GM12878 (cell line): ENCODE measurements at regions not wholly inside any gene's neighbourhood (a gene's known extent, or its start where the extent isn't known, plus 50 kb on each side); places are given as distances from the start of the nearest gene placed in this dataset.

ENCODE experiments used
- ATAC-seq: fragments of 200-7000 bp; cut with Tn5 transposase; 3 replicates; pipeline ENCODE4 v1.9.1; 2020; ENCODE audit warnings: mild to moderate bottlenecking, moderate library complexity
- BruUV-seq: library from RNA; stranded (reverse); fragments of 400-500 nt; replicated peaks from 2 replicates; lab custom pipeline; 2021; lab: Mats Ljungman, UMichigan
- CTCF ChIA-PET: fragments of 300-600 bp; sonication (Branson Sonifier 250); formaldehyde crosslinking; extraction: SDS; loops from one replicate; lab custom pipeline; 2021; ENCODE audit warnings: inconsistent platforms; lab: Yijun Ruan, JAX
- POLR2A ChIA-PET: fragments of 350-600 bp; formaldehyde crosslinking; extraction: SDS; loops from one replicate; lab custom pipeline; 2021; ENCODE audit warnings: inconsistent platforms; lab: Charles Lee
- RAD21 ChIA-PET: fragments of 300-600 bp; sonication (Branson Sonifier 250); formaldehyde crosslinking; loops from one replicate; lab custom pipeline; 2023; ENCODE audit warnings: antibody characterized with exemption; ENCODE audit not compliant: unreplicated experiment; lab: Charles Lee
- SMC1A ChIA-PET: fragments of 300-600 bp; sonication (Branson Sonifier 250); formaldehyde crosslinking; loops from one replicate; lab custom pipeline; 2023; ENCODE audit not compliant: unreplicated experiment, uncharacterized antibody; lab: Charles Lee
- DNase-seq: peaks from one replicate; pipeline ENCODE4 v3.0.0-alpha.2; 2011; ENCODE audit warnings: low read depth, low spot score
- FAIRE-seq: peaks from 3 replicates; lab custom pipeline; 2011; peaks lifted over from hg19 to GRCh38; lab: Jason Lieb, UNC
- H2AFZ ChIP-seq: 2 replicates; pipeline ENCODE4 v1.6.0; 2011; ENCODE audit warnings: low read depth, low read length, control low read depth; ENCODE audit not compliant: control insufficient read depth
- H3K27ac ChIP-seq: 2 replicates; pipeline ENCODE4 v1.5.1; 2011; ENCODE audit warnings: control low read depth; ENCODE audit not compliant: control insufficient read depth, insufficient read depth
- H3K27me3 ChIP-seq, 2 experiments: replicated peaks in 1 of 2; 2 replicates each; pipeline versions ENCODE4 v1.6.0 to v1.6.1; 2011; ENCODE audit warnings: low read length in 1 of 2; ENCODE audit not compliant: control insufficient read depth in 2 of 2, insufficient read depth in 2 of 2
- H3K36me3 ChIP-seq, 2 experiments: 2 replicates each; pipeline ENCODE4 v1.5.1; 2011; ENCODE audit warnings: low read length in 1 of 2; ENCODE audit not compliant: control insufficient read depth in 2 of 2, insufficient read depth in 2 of 2
- H3K4me1 ChIP-seq: 2 replicates; pipeline ENCODE4 v1.6.1; 2011; ENCODE audit warnings: mild to moderate bottlenecking, low read length, moderate library complexity, mixed read lengths; ENCODE audit not compliant: control insufficient read depth, insufficient read depth
- H3K4me2 ChIP-seq: 2 replicates; pipeline ENCODE4 v1.6.0; 2011; ENCODE audit warnings: control low read depth; ENCODE audit not compliant: control insufficient read depth, insufficient read depth
- H3K4me3 ChIP-seq: fragments of 200-600 bp; sonication (generic); 2 replicates; pipeline ENCODE4 v1.5.1; 2016
- H3K79me2 ChIP-seq: 2 replicates; pipeline ENCODE4 v1.6.0; 2011; ENCODE audit warnings: low read length; ENCODE audit not compliant: control insufficient read depth, insufficient read depth
- H3K9ac ChIP-seq: 2 replicates; pipeline ENCODE4 v1.8.0; 2011; ENCODE audit warnings: low read length, control low read depth, mixed read lengths; ENCODE audit not compliant: control insufficient read depth, insufficient read depth
- H3K9me3 ChIP-seq: replicated peaks from 3 replicates; pipeline ENCODE4 v1.5.1; 2011; ENCODE audit warnings: mild to moderate bottlenecking, low read length; ENCODE audit not compliant: control insufficient read depth, insufficient read depth
- H4K20me1 ChIP-seq: 2 replicates; pipeline ENCODE4 v1.6.0; 2011; ENCODE audit not compliant: control insufficient read depth, insufficient read depth
- DPF2 ChIP-seq: fragments of 450-650 bp; IDR thresholded peaks from 2 replicates; pipeline ENCODE4 v1.6.1; 2017; ENCODE audit warnings: mild to moderate bottlenecking
- EGR1 ChIP-seq, 2 experiments: IDR thresholded peaks; 1 replicate in 1 of 2; 2 replicates in 1 of 2; pipeline ENCODE4 v1.6.1; 2011 to 2012; ENCODE audit warnings: low read depth in 2 of 2, low read length in 2 of 2, borderline replicate concordance in 1 of 2, mild to moderate bottlenecking in 1 of 2, moderate library complexity in 1 of 2
- FOXM1 ChIP-seq: IDR thresholded peaks from 2 replicates; pipeline ENCODE4 v1.6.1; 2012; ENCODE audit warnings: low read depth, mild to moderate bottlenecking, inconsistent platforms, low read length, moderate library complexity
- KLF5 ChIP-seq: fragments of 450-650 bp; IDR thresholded peaks from 2 replicates; pipeline ENCODE4 v1.6.1; 2014; ENCODE audit warnings: mild to moderate bottlenecking; ENCODE audit not compliant: partially characterized antibody
- MAX ChIP-seq: IDR thresholded peaks from 2 replicates; pipeline ENCODE4 v1.6.1; 2012; ENCODE audit warnings: low read depth, low read length, improper control_type of control experiment
- MYC ChIP-seq: IDR thresholded peaks from 2 replicates; pipeline ENCODE4 v1.6.1; 2011; ENCODE audit warnings: mild to moderate bottlenecking, low read length, moderate library complexity, inconsistent platforms; ENCODE audit not compliant: insufficient read depth, insufficient replicate concordance, insufficient read length, severe bottlenecking
- NFIC ChIP-seq: IDR thresholded peaks from 2 replicates; pipeline ENCODE4 v1.6.1; 2012; ENCODE audit warnings: low read depth, mild to moderate bottlenecking, inconsistent platforms, low read length, moderate library complexity
- NR2C1 ChIP-seq: fragments of 450-650 bp; IDR thresholded peaks from 2 replicates; pipeline ENCODE4 v1.6.1; 2017; ENCODE audit warnings: antibody characterized with exemption, mild to moderate bottlenecking, moderate library complexity
- PAX8 ChIP-seq: fragments of 450-650 bp; IDR thresholded peaks from 2 replicates; pipeline ENCODE4 v1.6.1; 2017; ENCODE audit warnings: mild to moderate bottlenecking, moderate library complexity
- POLR2AphosphoS5 ChIP-seq: IDR thresholded peaks from 2 replicates; pipeline ENCODE4 v1.6.1; 2011; ENCODE audit warnings: mild to moderate bottlenecking, low read length, inconsistent platforms
- RB1 ChIP-seq: fragments of 450-650 bp; formaldehyde crosslinking; IDR thresholded peaks from 2 replicates; pipeline ENCODE4 v1.6.1; 2017; ENCODE audit warnings: mild to moderate bottlenecking, borderline replicate concordance
- SMC3 ChIP-seq: IDR thresholded peaks from 2 replicates; pipeline ENCODE4 v1.6.1; 2011; ENCODE audit warnings: low read length, improper control_type of control experiment, borderline replicate concordance
- SP1 ChIP-seq: IDR thresholded peaks from one replicate; pipeline ENCODE4 v1.6.1; 2011; ENCODE audit warnings: low read depth, low read length
- STAT3 ChIP-seq: IDR thresholded peaks from 2 replicates; pipeline ENCODE4 v1.6.1; 2011; ENCODE audit warnings: low read depth, low read length, improper control_type of control experiment
- ZNF274 ChIP-seq: IDR thresholded peaks from one replicate; pipeline ENCODE4 v1.8.0; 2011; ENCODE audit not compliant: insufficient read length, insufficient read depth
- ZNF384 ChIP-seq: IDR thresholded peaks from 2 replicates; pipeline ENCODE4 v1.6.1; 2012; ENCODE audit warnings: low read depth, mild to moderate bottlenecking, low read length, improper control_type of control experiment, borderline replicate concordance
- WGBS: methylation state at CpG from one replicate; pipeline ENCODE4 v1.1.6; 2016; ENCODE audit warnings: low lambda C conversion rate; ENCODE audit not compliant: insufficient replicate concordance, insufficient coverage; ENCODE audit errors: missing lambda C conversion rate; 5-methylcytosine and 5-hydroxymethylcytosine counted together
- in situ Hi-C: fragments of 300-500 bp; cut with MboI; formaldehyde crosslinking; loops from 9 replicates; pipeline ENCODE4 v1.14.3; 2018; ENCODE audit warnings: mixed read lengths
- intact Hi-C: fragments of 100-400 bp; cut with micrococcal nuclease; formaldehyde crosslinking; loops from one replicate; pipeline ENCODE4 v1.14.2; 2022; ENCODE audit not compliant: unreplicated experiment
- TF ChIP-seq, protein P1 (sequence below): fragments of 450-650 bp; IDR thresholded peaks from 2 replicates; pipeline ENCODE4 v1.6.1; 2017; ENCODE audit warnings: mild to moderate bottlenecking, low read depth, inconsistent platforms; ENCODE audit not compliant: poor library complexity, severe bottlenecking
- TF ChIP-seq, protein P2 (sequence below): fragments of 450-650 bp; IDR thresholded peaks from 2 replicates; pipeline ENCODE4 v1.6.1; 2017; ENCODE audit warnings: mild to moderate bottlenecking

- in situ Hi-C loops: no loop called here
These were observed 252.3 kb upstream of the PRR20A start for GRCh38 chr13:56888455-56888854.

GRCh38 chr13:56893843-56894242, 246.9 kb upstream of the PRR20A start:
- H3K4me3 ChIP-seq: no peak overlapping the region
- H3K79me2 ChIP-seq: no peaks in the 10 kb centered on the region
- no TSS peak for BruUV-seq
- CTCF ChIA-PET: no interaction called here
- SMC1A ChIA-PET: no interaction called here
- H3K9me3 ChIP-seq: no peaks in the 10 kb centered on the region
- H3K27ac ChIP-seq: no peak overlapping the region
- no peak overlapping the region for H3K9ac ChIP-seq
- intact Hi-C loops: no loop called here
- FAIRE-seq: no peak
- RAD21 ChIA-PET: no interaction called here
- no peak for ATAC-seq
- DNase-seq: no peak
- POLR2A ChIA-PET: no interaction called here
- no peaks in the 10 kb centered on the region for H3K4me1 ChIP-seq
- no peak overlapping the region for H3K4me2 ChIP-seq
- H3K36me3 ChIP-seq: no peaks in the 10 kb centered on the region
- in situ Hi-C loops: no loop called here
- WGBS: 28% methylated on average over 3 of the region's 3 CpGs
- H4K20me1 ChIP-seq: no peaks in the 10 kb centered on the region
- H3K27me3 ChIP-seq: no peaks in the 10 kb centered on the region
- H2AFZ ChIP-seq: no peak overlapping the region
- TF ChIP-seq STAT3: no peak
- no peak for TF ChIP-seq ZNF274
- TF ChIP-seq EGR1 (IDR thresholded peaks at IDR 0.05; ENCODE audit: borderline replicate concordance in 1 of 2, low read depth in 2 of 2, low read length in 2 of 2): no peak
- no peak for TF ChIP-seq MYC
- no peak for TF ChIP-seq POLR2AphosphoS5
- no peak for TF ChIP-seq ZNF384
- no peak for TF ChIP-seq MAX
- no peak for TF ChIP-seq PAX8
- TF ChIP-seq, protein P1, sequence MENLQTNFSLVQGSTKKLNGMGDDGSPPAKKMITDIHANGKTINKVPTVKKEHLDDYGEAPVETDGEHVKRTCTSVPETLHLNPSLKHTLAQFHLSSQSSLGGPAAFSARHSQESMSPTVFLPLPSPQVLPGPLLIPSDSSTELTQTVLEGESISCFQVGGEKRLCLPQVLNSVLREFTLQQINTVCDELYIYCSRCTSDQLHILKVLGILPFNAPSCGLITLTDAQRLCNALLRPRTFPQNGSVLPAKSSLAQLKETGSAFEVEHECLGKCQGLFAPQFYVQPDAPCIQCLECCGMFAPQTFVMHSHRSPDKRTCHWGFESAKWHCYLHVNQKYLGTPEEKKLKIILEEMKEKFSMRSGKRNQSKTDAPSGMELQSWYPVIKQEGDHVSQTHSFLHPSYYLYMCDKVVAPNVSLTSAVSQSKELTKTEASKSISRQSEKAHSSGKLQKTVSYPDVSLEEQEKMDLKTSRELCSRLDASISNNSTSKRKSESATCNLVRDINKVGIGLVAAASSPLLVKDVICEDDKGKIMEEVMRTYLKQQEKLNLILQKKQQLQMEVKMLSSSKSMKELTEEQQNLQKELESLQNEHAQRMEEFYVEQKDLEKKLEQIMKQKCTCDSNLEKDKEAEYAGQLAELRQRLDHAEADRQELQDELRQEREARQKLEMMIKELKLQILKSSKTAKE: no peak

More at GRCh38 chr13:56888455-56888854, 252.3 kb upstream of the PRR20A start:
- intact Hi-C loops: no loop called here
- no peaks in the 10 kb centered on the region for H3K36me3 ChIP-seq
- ChIA-PET POLR2A (no interaction called here), SMC1A (no interaction called here), CTCF (no interaction called here), RAD21 (no interaction called here)
- no peak overlapping the region for H3K4me2 ChIP-seq
- no peaks in the 10 kb centered on the region for H3K9me3 ChIP-seq
- 19% methylated on average over 2 of the region's 2 CpGs for WGBS
- DNase-seq (no peak), FAIRE-seq (no peak), ATAC-seq (no peak)
- H3K4me3 ChIP-seq: no peak overlapping the region
- H3K9ac ChIP-seq: no peak overlapping the region
- no peak overlapping the region for H2AFZ ChIP-seq
- TF ChIP-seq, protein P2, sequence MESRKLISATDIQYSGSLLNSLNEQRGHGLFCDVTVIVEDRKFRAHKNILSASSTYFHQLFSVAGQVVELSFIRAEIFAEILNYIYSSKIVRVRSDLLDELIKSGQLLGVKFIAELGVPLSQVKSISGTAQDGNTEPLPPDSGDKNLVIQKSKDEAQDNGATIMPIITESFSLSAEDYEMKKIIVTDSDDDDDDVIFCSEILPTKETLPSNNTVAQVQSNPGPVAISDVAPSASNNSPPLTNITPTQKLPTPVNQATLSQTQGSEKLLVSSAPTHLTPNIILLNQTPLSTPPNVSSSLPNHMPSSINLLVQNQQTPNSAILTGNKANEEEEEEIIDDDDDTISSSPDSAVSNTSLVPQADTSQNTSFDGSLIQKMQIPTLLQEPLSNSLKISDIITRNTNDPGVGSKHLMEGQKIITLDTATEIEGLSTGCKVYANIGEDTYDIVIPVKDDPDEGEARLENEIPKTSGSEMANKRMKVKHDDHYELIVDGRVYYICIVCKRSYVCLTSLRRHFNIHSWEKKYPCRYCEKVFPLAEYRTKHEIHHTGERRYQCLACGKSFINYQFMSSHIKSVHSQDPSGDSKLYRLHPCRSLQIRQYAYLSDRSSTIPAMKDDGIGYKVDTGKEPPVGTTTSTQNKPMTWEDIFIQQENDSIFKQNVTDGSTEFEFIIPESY: no peak
- TF ChIP-seq SMC3 (no peak), NFIC (no peak), SP1 (no peak), DPF2 (no peak), NR2C1 (no peak), RB1 (no peak), FOXM1 (no peak), KLF5 (no peak), ZNF274 (no peak)
- no peaks in the 10 kb centered on the region for H3K4me1 ChIP-seq
- no peaks in the 10 kb centered on the region for H4K20me1 ChIP-seq
- no peaks in the 10 kb centered on the region for H3K27me3 ChIP-seq
- BruUV-seq: no TSS peak
- no peak overlapping the region for H3K27ac ChIP-seq
- no peaks in the 10 kb centered on the region for H3K79me2 ChIP-seq
